NB4 (cell line): ENCODE measurements at regions not wholly inside any gene's neighbourhood (a gene's known extent, or its start where the extent isn't known, plus 50 kb on each side); places are given as distances from the start of the nearest gene placed in this dataset.

Experiments
- CTCF ChIP-seq: IDR thresholded peaks from one replicate; pipeline ENCODE4 v1.5.1; 2012; ENCODE audit warnings: low read depth, low read length
- MAX ChIP-seq: IDR thresholded peaks from 2 replicates; pipeline ENCODE4 v1.6.1; 2011; ENCODE audit warnings: low read depth, low read length
- MYC ChIP-seq: IDR thresholded peaks from 2 replicates; pipeline ENCODE4 v1.6.1; 2011; ENCODE audit warnings: low read depth, low read length
- POLR2A ChIP-seq: IDR thresholded peaks from 2 replicates; pipeline ENCODE4 v1.6.1; 2011; ENCODE audit warnings: mild to moderate bottlenecking; ENCODE audit not compliant: insufficient read length; ENCODE audit errors: extremely low read depth

GRCh38 chr2:136713739-136714138, 51.6 kb upstream of the THSD7B start:
- TF ChIP-seq CTCF (no peak), MAX (no peak), POLR2A (no peak), MYC (no peak)
